Tibial artery (tissue), 4 donors: ENCODE measurements at regions not wholly inside any gene's neighbourhood (a gene's known extent, or its start where the extent isn't known, plus 50 kb on each side); places are given as distances from the start of the nearest gene placed in this dataset.

Experiments used
- DNase-seq, 2 donors: peaks; one replicate each; pipeline ENCODE4 v3.0.0-alpha.2; 2019
- H3K27ac ChIP-seq, 2 donors: fragments of 200-600 bp; sonication (generic) in 1 of 2; 1 replicate in 1 of 2; 2 replicates in 1 of 2; pipeline ENCODE4 v1.5.1; 2018 to 2019; ENCODE audit warnings: mild to moderate bottlenecking in 1 of 2
- H3K27me3 ChIP-seq, 2 donors: fragments of 200-600 bp; sonication (generic) in 1 of 2; one replicate each; pipeline versions ENCODE4 v1.5.1 to v1.6.0; 2016 to 2019
- H3K36me3 ChIP-seq, 3 donors: fragments of 200-600 bp; sonication (generic) in 2 of 3; one replicate each; pipeline ENCODE4 v1.5.1; 2016 to 2019; ENCODE audit warnings: mild to moderate bottlenecking in 2 of 3
- H3K4me1 ChIP-seq, 4 donors: fragments of 200-600 bp; sonication (generic) in 2 of 4; 1 replicate in 3 of 4; 2 replicates in 1 of 4; pipeline ENCODE4 v1.5.1; 2016 to 2019
- H3K4me3 ChIP-seq, 2 donors: fragments of 200-600 bp; sonication (generic) in 1 of 2; 1 replicate in 1 of 2; 2 replicates in 1 of 2; pipeline ENCODE4 v1.5.1; 2018 to 2019; ENCODE audit warnings: mild to moderate bottlenecking in 2 of 2
- H3K9me3 ChIP-seq, 3 donors: fragments of 200-600 bp; sonication (generic) in 1 of 3; one replicate each; pipeline ENCODE4 v1.5.1; 2016 to 2019
- CTCF ChIP-seq, 2 experiments: fragments of 200-600 bp in 1 of 2; fragments of 450-650 bp in 1 of 2; IDR thresholded peaks; one replicate each; pipeline ENCODE4 v1.5.1; 2017 to 2019; ENCODE audit warnings: antibody characterized with exemption in 2 of 2, mild to moderate bottlenecking in 1 of 2, moderate library complexity in 1 of 2
- intact Hi-C: fragments of 100-400 bp; cut with DNase I; formaldehyde crosslinking; loops from one replicate; pipeline ENCODE4 v1.15.0; 2023; ENCODE audit warnings: low total_unique reads

- DNase-seq = no peak
- intact Hi-C loops = no loop called here
- Histone ChIP-seq H3K9me3 (no peaks in the 10 kb centered on the region), H3K4me3 (no peak overlapping the region), H3K27ac (no peak overlapping the region), H3K36me3 (no peaks in the 10 kb centered on the region), H3K4me1 (peaks cover 0 to 15% (median 1%) of the 10 kb centered on the region in 4 donors), H3K27me3 (no peaks in the 10 kb centered on the region)
- TF ChIP-seq CTCF (IDR thresholded peaks at IDR 0.05) = no peak
These were observed 168.8 kb upstream of the ALCAM start for GRCh38 chr3:105197863-105198262.

GRCh38 chr3:105199217-105199616, 167.5 kb upstream of the ALCAM start:
- peaks cover 0 to 15% (median 1%) of the 10 kb centered on the region in 4 donors for H3K4me1 ChIP-seq
- no peak for TF ChIP-seq CTCF (IDR thresholded peaks at IDR 0.05)
- no peaks in the 10 kb centered on the region for H3K36me3 ChIP-seq
- H3K27me3 ChIP-seq = no peaks in the 10 kb centered on the region
- H3K4me3 ChIP-seq = no peak overlapping the region
- intact Hi-C loops = no loop called here
- H3K9me3 ChIP-seq = no peaks in the 10 kb centered on the region
- no peak overlapping the region for H3K27ac ChIP-seq
- DNase-seq = no peak

GRCh38 chr3:105210141-105210540, 156.6 kb upstream of the ALCAM start:
- no peaks in the 10 kb centered on the region for H3K36me3 ChIP-seq
- H3K9me3 ChIP-seq = no peaks in the 10 kb centered on the region
- TF ChIP-seq CTCF (IDR thresholded peaks at IDR 0.05) = no peak
- no peak overlapping the region for H3K27ac ChIP-seq
- H3K4me1 ChIP-seq = no peaks in the 10 kb centered on the region
- no peaks in the 10 kb centered on the region for H3K27me3 ChIP-seq
- no peak for DNase-seq
- no peak overlapping the region for H3K4me3 ChIP-seq
- intact Hi-C loops = no loop called here

GRCh38 chr3:105214590-105214989, 152.1 kb upstream of the ALCAM start:
- intact Hi-C loops = no loop called here
- no peaks in the 10 kb centered on the region for H3K4me1 ChIP-seq
- TF ChIP-seq CTCF (IDR thresholded peaks at IDR 0.05) = no peak

GRCh38 chr3:105222568-105223093, 144.1 kb upstream of the ALCAM start:
- TF ChIP-seq CTCF (IDR thresholded peaks at IDR 0.05) = no peak
- Histone ChIP-seq H3K4me1 (no peaks in the 10 kb centered on the region), H3K36me3 (no peaks in the 10 kb centered on the region), H3K9me3 (no peaks in the 10 kb centered on the region), H3K4me3 (no peak overlapping the region), H3K27me3 (no peaks in the 10 kb centered on the region), H3K27ac (no peak overlapping the region)
- intact Hi-C loops = no loop called here
- DNase-seq = no peak

More at GRCh38 chr3:105214590-105214989, 152.1 kb upstream of the ALCAM start:
- H3K27me3 ChIP-seq = no peaks in the 10 kb centered on the region
- no peaks in the 10 kb centered on the region for H3K36me3 ChIP-seq
- H3K4me3 ChIP-seq = no peak overlapping the region
- DNase-seq = no peak
- H3K27ac ChIP-seq = no peak overlapping the region
- no peaks in the 10 kb centered on the region for H3K9me3 ChIP-seq

GRCh38 chr3:105223815-105224214, 142.9 kb upstream of the ALCAM start:
- no peak for DNase-seq
- no peak for TF ChIP-seq CTCF (IDR thresholded peaks at IDR 0.05)
- no peak overlapping the region for H3K4me3 ChIP-seq
- H3K27ac ChIP-seq = no peak overlapping the region
- H3K36me3 ChIP-seq = no peaks in the 10 kb centered on the region
- H3K4me1 ChIP-seq = no peaks in the 10 kb centered on the region
- no peaks in the 10 kb centered on the region for H3K9me3 ChIP-seq
- intact Hi-C loops = no loop called here
- no peaks in the 10 kb centered on the region for H3K27me3 ChIP-seq
